ENCODE measurements at regions not wholly inside any gene's neighbourhood (a gene's known extent, or its start where the extent isn't known, plus 50 kb on each side); places are given as distances from the start of the nearest gene placed in this dataset.

- TF ChIP-seq, protein P1, sequence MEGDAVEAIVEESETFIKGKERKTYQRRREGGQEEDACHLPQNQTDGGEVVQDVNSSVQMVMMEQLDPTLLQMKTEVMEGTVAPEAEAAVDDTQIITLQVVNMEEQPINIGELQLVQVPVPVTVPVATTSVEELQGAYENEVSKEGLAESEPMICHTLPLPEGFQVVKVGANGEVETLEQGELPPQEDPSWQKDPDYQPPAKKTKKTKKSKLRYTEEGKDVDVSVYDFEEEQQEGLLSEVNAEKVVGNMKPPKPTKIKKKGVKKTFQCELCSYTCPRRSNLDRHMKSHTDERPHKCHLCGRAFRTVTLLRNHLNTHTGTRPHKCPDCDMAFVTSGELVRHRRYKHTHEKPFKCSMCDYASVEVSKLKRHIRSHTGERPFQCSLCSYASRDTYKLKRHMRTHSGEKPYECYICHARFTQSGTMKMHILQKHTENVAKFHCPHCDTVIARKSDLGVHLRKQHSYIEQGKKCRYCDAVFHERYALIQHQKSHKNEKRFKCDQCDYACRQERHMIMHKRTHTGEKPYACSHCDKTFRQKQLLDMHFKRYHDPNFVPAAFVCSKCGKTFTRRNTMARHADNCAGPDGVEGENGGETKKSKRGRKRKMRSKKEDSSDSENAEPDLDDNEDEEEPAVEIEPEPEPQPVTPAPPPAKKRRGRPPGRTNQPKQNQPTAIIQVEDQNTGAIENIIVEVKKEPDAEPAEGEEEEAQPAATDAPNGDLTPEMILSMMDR (IDR thresholded peaks at IDR 0.05; ENCODE audit: low read depth, low read length): no peak
- TF ChIP-seq POLR2A (IDR thresholded peaks at IDR 0.05; ENCODE audit: extremely low read depth, insufficient read length) (no peak), MYC (IDR thresholded peaks at IDR 0.05; ENCODE audit: low read depth, low read length) (no peak), MAX (IDR thresholded peaks at IDR 0.05; ENCODE audit: low read depth, low read length) (no peak)
Measured at GRCh38 chr2:122851972-122852531, 1096.6 kb downstream of the TSN start.
